ENCODE measurements at regions not wholly inside any gene's neighbourhood (a gene's known extent, or its start where the extent isn't known, plus 50 kb on each side); places are given as distances from the start of the nearest gene placed in this dataset.
"Not testable (repeated sequence)": the region's sequence is repeated elsewhere in the genome, so short reads cannot be mapped to it uniquely, and the experiment has no call there.

- no peak for DNase-seq
These were observed 250.1 kb upstream of the TRPC7 start for GRCh38 chr5:136615251-136616119.

GRCh38 chr5:136613230-136613629 is 247.9 kb upstream of the TRPC7 start:
- DNase-seq, result no peak

GRCh38 chr5:136605638-136606037 is 240.3 kb upstream of the TRPC7 start:
- DNase-seq, result no peak

GRCh38 chr5:136600306-136600705 is 235.0 kb upstream of the TRPC7 start:
- no peak for DNase-seq

- no peak for DNase-seq
These were observed 233.6 kb upstream of the TRPC7 start for GRCh38 chr5:136598802-136599404.

GRCh38 chr5:136594416-136594815 is 229.1 kb upstream of the TRPC7 start:
- DNase-seq, result no peak

- DNase-seq, result no peak
These were observed 225.2 kb upstream of the TRPC7 start for GRCh38 chr5:136590581-136590980.

GRCh38 chr5:136586196-136586595 is 220.9 kb upstream of the TRPC7 start:
- DNase-seq, result no peak

- no peak for DNase-seq
These were observed 219.1 kb upstream of the TRPC7 start for GRCh38 chr5:136584474-136584873.

GRCh38 chr5:136579238-136579637 is 213.9 kb upstream of the TRPC7 start:
- no peak for DNase-seq

- DNase-seq, result not testable (repeated sequence)
These were observed 204.5 kb upstream of the TRPC7 start for GRCh38 chr5:136569875-136570274.

GRCh38 chr5:136565457-136565856 is 200.1 kb upstream of the TRPC7 start:
- DNase-seq, result not testable (repeated sequence)

GRCh38 chr5:136565050-136565449 is 199.7 kb upstream of the TRPC7 start:
- not testable (repeated sequence) for DNase-seq

GRCh38 chr5:136564431-136564830 is 199.1 kb upstream of the TRPC7 start:
- not testable (repeated sequence) for DNase-seq

- DNase-seq, result no peak
These were observed 198.1 kb upstream of the TRPC7 start for GRCh38 chr5:136563489-136563888.

- DNase-seq, result no peak
These were observed 194.8 kb upstream of the TRPC7 start for GRCh38 chr5:136560126-136560525.

- DNase-seq, result no peak
These were observed 194.3 kb upstream of the TRPC7 start for GRCh38 chr5:136559651-136560050.

- not testable (repeated sequence) for DNase-seq
These were observed 181.8 kb upstream of the TRPC7 start for GRCh38 chr5:136547096-136547495.

- not testable (repeated sequence) for DNase-seq
These were observed 181.1 kb upstream of the TRPC7 start for GRCh38 chr5:136546441-136546840.

GRCh38 chr5:136545031-136545430 is 179.7 kb upstream of the TRPC7 start:
- not testable (repeated sequence) for DNase-seq

- no peak for DNase-seq
These were observed 173.2 kb upstream of the TRPC7 start for GRCh38 chr5:136538534-136538933.

- no peak for DNase-seq
These were observed 163.7 kb upstream of the TRPC7 start for GRCh38 chr5:136529081-136529480.

GRCh38 chr5:136528481-136529030 is 163.2 kb upstream of the TRPC7 start:
- no peak for DNase-seq

GRCh38 chr5:136527311-136527710 is 162.0 kb upstream of the TRPC7 start:
- DNase-seq, result no peak
